ENCODE measurements at regions not wholly inside any gene's neighbourhood (a gene's known extent, or its start where the extent isn't known, plus 50 kb on each side); places are given as distances from the start of the nearest gene placed in this dataset.

DNA sequence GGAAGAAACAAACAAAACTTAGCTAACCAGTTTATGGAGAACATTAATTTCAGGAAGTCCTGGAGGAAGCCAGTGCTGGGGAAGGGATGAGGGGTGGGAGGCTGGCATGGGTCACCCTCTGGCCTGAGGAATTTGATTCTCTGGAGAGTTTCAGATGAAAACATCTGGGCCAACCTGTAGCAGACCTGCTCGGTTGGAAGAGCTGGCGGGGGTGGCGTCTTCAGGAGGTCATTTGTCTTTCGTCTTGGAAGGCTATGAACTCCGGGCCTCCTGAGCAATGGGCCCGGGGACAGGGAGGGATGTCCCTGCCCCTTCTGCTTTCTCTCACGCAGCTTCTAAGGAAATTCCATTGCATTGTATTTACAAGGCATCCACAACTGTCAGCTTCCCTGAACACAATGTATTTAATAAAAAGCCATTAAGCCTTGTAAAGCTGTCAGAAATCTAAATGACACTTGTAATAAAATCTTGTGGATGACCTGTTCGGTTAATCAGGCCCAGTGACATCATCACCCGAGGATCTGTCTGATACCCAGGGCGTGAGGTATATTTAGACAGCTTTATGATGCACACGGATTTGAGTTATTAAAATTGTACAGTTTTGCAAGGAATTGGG, 250.5 kb downstream of the RAB11FIP2 start:
- DNase-seq (ENCODE audit: low read depth, low spot score) = no peak
- Histone ChIP-seq H3K4me3 (ENCODE audit: low read depth, low read length) (no peak overlapping the region), H3K27me3 (ENCODE audit: control insufficient read depth, insufficient read depth, low read length) (no peaks in the 10 kb centered on the region), H3K27ac (ENCODE audit: low read depth, low read length) (no peak overlapping the region), H3K9me3 (ENCODE audit: control insufficient read depth, insufficient read depth, low read length) (peaks cover 25% of the 10 kb centered on the region)
- POLR2A ChIA-PET = no interaction called here
- TF ChIP-seq, protein P1, sequence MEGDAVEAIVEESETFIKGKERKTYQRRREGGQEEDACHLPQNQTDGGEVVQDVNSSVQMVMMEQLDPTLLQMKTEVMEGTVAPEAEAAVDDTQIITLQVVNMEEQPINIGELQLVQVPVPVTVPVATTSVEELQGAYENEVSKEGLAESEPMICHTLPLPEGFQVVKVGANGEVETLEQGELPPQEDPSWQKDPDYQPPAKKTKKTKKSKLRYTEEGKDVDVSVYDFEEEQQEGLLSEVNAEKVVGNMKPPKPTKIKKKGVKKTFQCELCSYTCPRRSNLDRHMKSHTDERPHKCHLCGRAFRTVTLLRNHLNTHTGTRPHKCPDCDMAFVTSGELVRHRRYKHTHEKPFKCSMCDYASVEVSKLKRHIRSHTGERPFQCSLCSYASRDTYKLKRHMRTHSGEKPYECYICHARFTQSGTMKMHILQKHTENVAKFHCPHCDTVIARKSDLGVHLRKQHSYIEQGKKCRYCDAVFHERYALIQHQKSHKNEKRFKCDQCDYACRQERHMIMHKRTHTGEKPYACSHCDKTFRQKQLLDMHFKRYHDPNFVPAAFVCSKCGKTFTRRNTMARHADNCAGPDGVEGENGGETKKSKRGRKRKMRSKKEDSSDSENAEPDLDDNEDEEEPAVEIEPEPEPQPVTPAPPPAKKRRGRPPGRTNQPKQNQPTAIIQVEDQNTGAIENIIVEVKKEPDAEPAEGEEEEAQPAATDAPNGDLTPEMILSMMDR (IDR thresholded peaks at IDR 0.05; ENCODE audit: low read depth, low read length) = no peak
- CTCF ChIA-PET = no interaction called here

GRCh38 chr10:117797296-117797695, 249.4 kb downstream of the RAB11FIP2 start:
- ChIA-PET CTCF (no interaction called here), POLR2A (no interaction called here)
- no peak overlapping the region for H3K4me3 ChIP-seq (ENCODE audit: low read depth, low read length)
- peaks cover 34% of the 10 kb centered on the region for H3K9me3 ChIP-seq (ENCODE audit: control insufficient read depth, insufficient read depth, low read length)
- no peak overlapping the region for H3K27ac ChIP-seq (ENCODE audit: low read depth, low read length)
- DNase-seq (ENCODE audit: low read depth, low spot score) = no peak
- TF ChIP-seq, protein P1 (IDR thresholded peaks at IDR 0.05; ENCODE audit: low read depth, low read length) = no peak
- no peaks in the 10 kb centered on the region for H3K27me3 ChIP-seq (ENCODE audit: control insufficient read depth, insufficient read depth, low read length)

DNA sequence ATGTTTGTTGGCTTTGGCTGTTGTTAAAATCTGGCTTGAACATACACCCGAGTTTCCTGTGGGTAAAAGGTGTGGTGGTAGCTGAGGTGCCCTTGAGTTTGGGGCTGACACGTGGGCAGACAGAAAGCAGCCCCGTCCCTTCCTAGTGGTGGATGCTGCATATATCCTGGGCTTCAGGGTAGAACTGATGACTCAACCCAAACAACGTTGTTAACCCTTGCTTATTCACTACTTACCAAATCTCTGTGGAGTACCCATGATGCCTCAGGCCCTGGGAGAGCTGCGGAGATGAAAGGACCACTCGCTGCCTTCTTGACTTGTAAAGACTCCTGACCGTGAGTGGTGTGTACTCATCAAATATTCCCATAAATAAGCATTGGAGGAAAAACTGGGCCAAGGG, 245.1 kb downstream of the RAB11FIP2 start:
- Histone ChIP-seq H3K4me3 (ENCODE audit: low read depth, low read length) (no peak overlapping the region), H3K9me3 (ENCODE audit: control insufficient read depth, insufficient read depth, low read length) (peaks cover 24% of the 10 kb centered on the region), H3K27ac (ENCODE audit: low read depth, low read length) (no peak overlapping the region), H3K27me3 (ENCODE audit: control insufficient read depth, insufficient read depth, low read length) (no peaks in the 10 kb centered on the region)
- POLR2A ChIA-PET = no interaction called here
- DNase-seq (ENCODE audit: low read depth, low spot score) = no peak
- CTCF ChIA-PET = no interaction called here
- TF ChIP-seq, protein P1 (IDR thresholded peaks at IDR 0.05; ENCODE audit: low read depth, low read length) = no peak

- POLR2A ChIA-PET = no interaction called here
- Histone ChIP-seq H3K4me3 (ENCODE audit: low read depth, low read length) (no peak overlapping the region), H3K27me3 (ENCODE audit: control insufficient read depth, insufficient read depth, low read length) (no peaks in the 10 kb centered on the region), H3K27ac (ENCODE audit: low read depth, low read length) (no peak overlapping the region), H3K9me3 (ENCODE audit: control insufficient read depth, insufficient read depth, low read length) (peaks cover 15% of the 10 kb centered on the region)
- CTCF ChIA-PET = no interaction called here
- TF ChIP-seq, protein P1 (IDR thresholded peaks at IDR 0.05; ENCODE audit: low read depth, low read length) = no peak
- DNase-seq (ENCODE audit: low read depth, low spot score) = no peak
These were observed 242.2 kb downstream of the RAB11FIP2 start for GRCh38 chr10:117804470-117805011.

- ChIA-PET POLR2A (no interaction called here), CTCF (no interaction called here)
- H3K27ac ChIP-seq (ENCODE audit: low read depth, low read length) = no peak overlapping the region
- TF ChIP-seq, protein P1 (IDR thresholded peaks at IDR 0.05; ENCODE audit: low read depth, low read length) = no peak
- no peak overlapping the region for H3K4me3 ChIP-seq (ENCODE audit: low read depth, low read length)
- peaks cover 15% of the 10 kb centered on the region for H3K9me3 ChIP-seq (ENCODE audit: control insufficient read depth, insufficient read depth, low read length)
- no peak for DNase-seq (ENCODE audit: low read depth, low spot score)
- H3K27me3 ChIP-seq (ENCODE audit: control insufficient read depth, insufficient read depth, low read length) = no peaks in the 10 kb centered on the region
These were observed 241.6 kb downstream of the RAB11FIP2 start for GRCh38 chr10:117805139-117805538.

Data from AG04450 (cell line).